AG09309 (cell line): ENCODE measurements at regions not wholly inside any gene's neighbourhood (a gene's known extent, or its start where the extent isn't known, plus 50 kb on each side); places are given as distances from the start of the nearest gene placed in this dataset.
"Not testable (repeated sequence)": the region's sequence is repeated elsewhere in the genome, so short reads cannot be mapped to it uniquely, and the experiment has no call there.

Experiments used
- DNase-seq: peaks from one replicate; pipeline ENCODE4 v3.0.0-alpha.2; 2010; ENCODE audit warnings: low read depth
- H3K4me3 ChIP-seq: 2 replicates; pipeline ENCODE4 v1.5.1; 2011; ENCODE audit warnings: mild to moderate bottlenecking, low read depth, low read length, moderate library complexity; ENCODE audit not compliant: control insufficient read depth
- CTCF ChIP-seq: IDR thresholded peaks from 2 replicates; pipeline ENCODE4 v1.5.1; 2011; ENCODE audit warnings: mild to moderate bottlenecking, low read depth, low read length, inconsistent platforms; ENCODE audit not compliant: insufficient read depth, control insufficient read depth; ENCODE audit errors: missing control alignments

DNA sequence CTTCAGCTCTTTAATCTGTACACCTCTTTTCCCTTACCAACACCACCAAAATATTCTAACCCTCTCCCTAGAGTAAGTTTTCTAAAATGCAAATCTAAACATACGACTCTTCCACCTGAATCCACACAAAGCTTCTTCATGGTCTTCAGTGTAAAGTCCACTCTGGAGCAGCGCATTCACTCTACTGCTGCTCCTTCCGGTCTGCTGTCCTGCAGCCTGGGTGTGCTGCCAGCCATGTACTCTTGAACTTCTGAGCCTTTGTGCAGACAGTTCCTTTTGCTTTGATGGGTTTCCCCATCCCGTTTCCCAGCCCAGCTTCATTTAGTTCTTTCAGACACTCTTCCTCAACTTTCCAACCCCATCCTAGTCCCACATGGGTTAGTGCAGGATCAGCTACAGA is 108.7 kb upstream of the SGK1 start:
- DNase-seq, result no peak
- no peak for TF ChIP-seq CTCF
- H3K4me3 ChIP-seq, result no peak overlapping the region

DNA sequence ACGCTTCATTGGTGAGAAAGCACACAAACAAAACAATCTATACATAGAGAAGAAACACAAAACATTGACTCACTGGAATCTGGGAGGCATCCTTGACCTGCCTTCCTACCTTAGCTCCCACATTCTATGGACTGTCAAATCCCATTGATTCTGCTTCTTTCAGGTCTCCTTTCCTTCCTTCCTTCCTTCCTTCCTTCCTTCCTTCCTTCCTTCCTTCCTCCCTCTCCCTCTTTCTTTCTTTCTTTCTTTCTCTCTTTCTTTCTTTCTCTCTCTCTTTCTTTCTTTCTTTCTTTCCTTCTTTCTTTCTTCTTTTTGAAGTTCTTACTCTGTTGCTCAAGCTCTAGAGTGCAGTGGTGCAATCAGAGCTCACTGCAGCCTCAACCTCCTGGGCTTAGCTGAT is 108.0 kb upstream of the SGK1 start:
- H3K4me3 ChIP-seq, DNase-seq: not testable (repeated sequence)

GRCh38 chr6:134425513-134425912 is 107.6 kb upstream of the SGK1 start:
- DNase-seq, result no peak
- H3K4me3 ChIP-seq, result no peak overlapping the region
- TF ChIP-seq CTCF, result no peak

GRCh38 chr6:134424798-134425170 is 106.9 kb upstream of the SGK1 start:
- no peak overlapping the region for H3K4me3 ChIP-seq
- TF ChIP-seq CTCF, result no peak
- DNase-seq, result no peak

- TF ChIP-seq CTCF, result no peak
- no peak for DNase-seq
- H3K4me3 ChIP-seq, result no peak overlapping the region
Measured at GRCh38 chr6:134424165-134424797, 106.4 kb upstream of the SGK1 start.

GRCh38 chr6:134422426-134423231 is 104.7 kb upstream of the SGK1 start:
- TF ChIP-seq CTCF, result no peak
- H3K4me3 ChIP-seq, result no peak overlapping the region
- peak; percentile 95 for DNase-seq

DNA sequence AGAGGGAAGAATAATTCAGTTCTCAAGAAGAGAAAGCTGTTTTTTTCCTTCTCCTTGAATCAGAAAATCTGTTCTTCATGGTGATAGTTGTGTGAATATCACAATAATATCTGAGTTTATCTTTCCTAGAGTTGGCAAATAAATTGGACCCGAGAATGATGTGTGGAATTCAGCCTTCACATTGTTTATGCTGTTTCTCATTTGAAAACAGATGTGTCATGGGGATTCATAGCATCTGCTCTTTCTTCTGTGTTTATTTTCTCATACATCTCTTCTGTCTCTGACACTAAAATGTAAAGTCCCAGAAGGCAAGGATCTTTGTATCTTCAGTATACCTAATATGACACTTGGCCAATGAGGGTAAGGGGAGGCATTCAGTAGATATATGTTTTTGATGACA is 103.6 kb upstream of the SGK1 start:
- DNase-seq, result no peak
- no peak for TF ChIP-seq CTCF
- no peak overlapping the region for H3K4me3 ChIP-seq
